B cell (primary cell): ENCODE measurements at regions not wholly inside any gene's neighbourhood (a gene's known extent, or its start where the extent isn't known, plus 50 kb on each side); places are given as distances from the start of the nearest gene placed in this dataset.

Experiments used
- ATAC-seq: fragments of 200-7000 bp; cut with Tn5 transposase; one replicate; pipeline ENCODE4 v1.10.0; 2021; ENCODE audit warnings: low read depth, mild to moderate bottlenecking, moderate number of reproducible peaks, moderate library complexity
- CTCF ChIA-PET: fragments of 350-600 bp; sonication (Branson Sonifier 250); formaldehyde crosslinking; loops from one replicate; lab custom pipeline; 2021; ENCODE audit warnings: antibody characterized with exemption, inconsistent platforms; lab: Charles Lee
- POLR2A ChIA-PET: fragments of 350-600 bp; sonication (Branson Sonifier 250); formaldehyde crosslinking; loops from one replicate; lab custom pipeline; 2021; ENCODE audit warnings: antibody characterized with exemption; lab: Charles Lee
- DNase-seq: peaks from one replicate; pipeline ENCODE4 v3.0.0; 2013
- H2AFZ ChIP-seq: 2 replicates; pipeline ENCODE4 v1.6.1; 2012; ENCODE audit warnings: mild to moderate bottlenecking, low read depth, low read length; ENCODE audit not compliant: insufficient read depth, poor library complexity, severe bottlenecking
- H3K27ac ChIP-seq, 2 donors: 1 replicate in 1 of 2; 2 replicates in 1 of 2; pipeline ENCODE4 v1.5.1; 2012 to 2013; ENCODE audit warnings: low read length in 2 of 2, mild to moderate bottlenecking in 2 of 2, moderate library complexity in 1 of 2
- H3K27me3 ChIP-seq, 4 experiments: fragments of 200-600 bp in 1 of 4; sonication (generic) in 1 of 4; replicated peaks in 1 of 4; 1 replicate in 2 of 4; 2 replicates in 2 of 4; pipeline versions ENCODE4 v1.6.1 to v1.7.0; 2013 to 2016; ENCODE audit warnings: low read length in 3 of 4, mild to moderate bottlenecking in 2 of 4, mixed read lengths in 1 of 4, moderate library complexity in 1 of 4; ENCODE audit not compliant: insufficient read depth in 4 of 4, control insufficient read depth in 3 of 4; ENCODE audit errors: control extremely low read depth in 1 of 4
- H3K36me3 ChIP-seq, 2 experiments: replicated peaks in 1 of 2; 1 replicate in 1 of 2; 2 replicates in 1 of 2; pipeline versions ENCODE4 v1.6.1 to v1.7.1; 2013; ENCODE audit warnings: low read length in 1 of 2; ENCODE audit not compliant: insufficient read depth in 2 of 2, control insufficient read depth in 1 of 2; ENCODE audit errors: control extremely low read depth in 1 of 2, extremely low read depth in 1 of 2
- H3K4me1 ChIP-seq, 2 donors: fragments of 200-600 bp in 1 of 2; sonication (generic) in 1 of 2; 1 replicate in 1 of 2; 2 replicates in 1 of 2; pipeline versions ENCODE4 v1.5.1 to v1.6.1; 2013 to 2017; ENCODE audit warnings: low read length in 2 of 2; ENCODE audit not compliant: control insufficient read depth in 2 of 2, insufficient read depth in 2 of 2
- H3K4me2 ChIP-seq: replicated peaks from 2 replicates; pipeline ENCODE3; 2012; ENCODE audit warnings: mild to moderate bottlenecking, low read depth, low read length; ENCODE audit not compliant: poor library complexity, severe bottlenecking
- H3K4me3 ChIP-seq, 5 experiments: fragments of 200-600 bp in 1 of 5; sonication (generic) in 1 of 5; 1 replicate in 3 of 5; 2 replicates in 2 of 5; pipeline versions ENCODE4 v1.5.1 to v1.7.0; 2011 to 2016; ENCODE audit warnings: low read length in 4 of 5, mild to moderate bottlenecking in 4 of 5, low read depth in 2 of 5, control low read depth in 1 of 5, moderate library complexity in 1 of 5; ENCODE audit not compliant: insufficient read depth in 1 of 5; ENCODE audit errors: control extremely low read depth in 1 of 5, extremely low read depth in 1 of 5
- H3K79me2 ChIP-seq: fragments of 200-600 bp; sonication (generic); one replicate; pipeline ENCODE4 v1.6.0; 2016; ENCODE audit warnings: low read length; ENCODE audit not compliant: control insufficient read depth, insufficient read depth
- H3K9ac ChIP-seq: fragments of 200-600 bp; sonication (generic); 2 replicates; pipeline ENCODE4 v1.6.1; 2017; ENCODE audit warnings: mild to moderate bottlenecking, low read length, moderate library complexity
- H3K9me3 ChIP-seq, 3 donors: one replicate each; pipeline versions ENCODE4 v1.6.1 to v1.7.1; 2013; ENCODE audit warnings: low read length in 2 of 3; ENCODE audit not compliant: control insufficient read depth in 2 of 3, insufficient read depth in 1 of 3; ENCODE audit errors: control extremely low read depth in 1 of 3
- H4K20me1 ChIP-seq: 2 replicates; pipeline ENCODE4 v1.6.0; 2012; ENCODE audit warnings: mild to moderate bottlenecking, low read length; ENCODE audit not compliant: insufficient read depth, control insufficient read depth, poor library complexity, severe bottlenecking
- H3K27ac Mint-ChIP-seq: one replicate; pipeline ENCODE4 v1.8.0; 2021; ENCODE audit warnings: mixed read lengths
- H3K27me3 Mint-ChIP-seq: one replicate; pipeline ENCODE4 v1.8.0; 2021; ENCODE audit warnings: mixed read lengths
- H3K4me1 Mint-ChIP-seq: one replicate; pipeline ENCODE4 v1.8.0; 2021; ENCODE audit warnings: mixed read lengths
- H3K4me3 Mint-ChIP-seq: one replicate; pipeline ENCODE4 v1.8.0; 2021; ENCODE audit warnings: mixed read lengths
- H3K9me3 Mint-ChIP-seq: one replicate; pipeline ENCODE4 v1.8.0; 2022; ENCODE audit warnings: mixed read lengths; ENCODE audit not compliant: insufficient read depth
- EZH2 ChIP-seq: IDR thresholded peaks from 2 replicates; pipeline ENCODE4 v1.6.1; 2012; ENCODE audit warnings: borderline replicate concordance, low read depth, mild to moderate bottlenecking, moderate library complexity, low read length; ENCODE audit not compliant: insufficient read depth, poor library complexity, severe bottlenecking
- WGBS: methylation state at CpG from one replicate; pipeline ENCODE4 v1.1.5; 2013; ENCODE audit warnings: missing lambda C conversion rate; ENCODE audit not compliant: insufficient coverage; 5-methylcytosine and 5-hydroxymethylcytosine counted together
- intact Hi-C: fragments of 100-400 bp; cut with micrococcal nuclease; formaldehyde crosslinking; loops from one replicate; pipeline ENCODE4 v1.10.0; 2022
- TF ChIP-seq, protein P1 (sequence below): fragments of 200-600 bp; IDR thresholded peaks from one replicate; pipeline ENCODE4 v1.8.0; 2022; ENCODE audit warnings: antibody characterized with exemption, mild to moderate bottlenecking

DNA sequence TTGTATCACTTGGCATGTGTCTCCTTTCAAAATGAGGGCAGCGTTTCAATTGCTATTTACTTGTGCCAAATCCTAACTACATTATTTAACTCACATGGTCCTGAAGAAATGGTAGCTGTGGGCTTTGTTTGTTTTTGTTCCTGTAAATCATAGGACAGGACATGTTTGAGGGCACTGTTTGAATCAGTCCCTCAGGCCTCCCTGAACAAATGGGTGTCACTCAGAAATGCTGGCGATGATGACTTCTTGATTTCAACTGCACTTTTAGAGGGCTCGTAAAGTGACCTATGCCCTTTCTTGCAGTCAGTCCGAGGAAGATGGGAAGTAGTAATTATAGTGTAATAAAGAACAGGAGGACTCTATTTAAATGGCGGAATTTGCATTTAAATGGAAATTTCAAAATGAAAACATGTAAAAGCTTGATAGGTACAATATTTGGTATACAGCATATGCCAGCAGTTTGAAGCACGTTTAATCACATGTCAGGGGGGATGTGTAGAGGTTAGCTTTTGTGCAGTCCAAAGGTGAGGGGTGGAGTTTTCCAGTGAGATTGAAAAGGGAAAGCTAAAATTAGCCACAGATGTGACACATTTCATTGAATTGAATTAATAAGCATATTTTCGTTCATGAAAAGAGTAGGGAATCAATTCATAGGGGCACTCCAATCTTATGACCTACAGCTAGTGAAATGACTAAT, 1958.7 kb upstream of the IGFBP7 start:
- TF ChIP-seq, protein P1, sequence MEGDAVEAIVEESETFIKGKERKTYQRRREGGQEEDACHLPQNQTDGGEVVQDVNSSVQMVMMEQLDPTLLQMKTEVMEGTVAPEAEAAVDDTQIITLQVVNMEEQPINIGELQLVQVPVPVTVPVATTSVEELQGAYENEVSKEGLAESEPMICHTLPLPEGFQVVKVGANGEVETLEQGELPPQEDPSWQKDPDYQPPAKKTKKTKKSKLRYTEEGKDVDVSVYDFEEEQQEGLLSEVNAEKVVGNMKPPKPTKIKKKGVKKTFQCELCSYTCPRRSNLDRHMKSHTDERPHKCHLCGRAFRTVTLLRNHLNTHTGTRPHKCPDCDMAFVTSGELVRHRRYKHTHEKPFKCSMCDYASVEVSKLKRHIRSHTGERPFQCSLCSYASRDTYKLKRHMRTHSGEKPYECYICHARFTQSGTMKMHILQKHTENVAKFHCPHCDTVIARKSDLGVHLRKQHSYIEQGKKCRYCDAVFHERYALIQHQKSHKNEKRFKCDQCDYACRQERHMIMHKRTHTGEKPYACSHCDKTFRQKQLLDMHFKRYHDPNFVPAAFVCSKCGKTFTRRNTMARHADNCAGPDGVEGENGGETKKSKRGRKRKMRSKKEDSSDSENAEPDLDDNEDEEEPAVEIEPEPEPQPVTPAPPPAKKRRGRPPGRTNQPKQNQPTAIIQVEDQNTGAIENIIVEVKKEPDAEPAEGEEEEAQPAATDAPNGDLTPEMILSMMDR, result no peak
- TF ChIP-seq EZH2, result no peak
- intact Hi-C loops, result no loop called here
- H3K4me2 ChIP-seq, result no peak overlapping the region
- ATAC-seq (no peak), DNase-seq (no peak)
- H3K27me3 ChIP-seq, result no peaks in the 10 kb centered on the region
- no peaks in the 10 kb centered on the region for H3K36me3 ChIP-seq
- no peak overlapping the region for H2AFZ ChIP-seq
- Mint-ChIP-seq H3K9me3 (no peaks in the 10 kb centered on the region), H3K27ac (no peak overlapping the region), H3K4me3 (no peak overlapping the region), H3K4me1 (no peaks in the 10 kb centered on the region), H3K27me3 (no peaks in the 10 kb centered on the region)
- no peaks in the 10 kb centered on the region for H3K9me3 ChIP-seq
- H4K20me1 ChIP-seq, result no peaks in the 10 kb centered on the region
- H3K27ac ChIP-seq, result no peak overlapping the region
- no peaks in the 10 kb centered on the region for H3K79me2 ChIP-seq
- ChIA-PET CTCF (no interaction called here), POLR2A (no interaction called here)
- no peaks in the 10 kb centered on the region for H3K4me1 ChIP-seq
- H3K4me3 ChIP-seq, result no peak overlapping the region
- WGBS, result 74% methylated on average over 5 of the region's 7 CpGs
- H3K9ac ChIP-seq, result no peak overlapping the region

DNA sequence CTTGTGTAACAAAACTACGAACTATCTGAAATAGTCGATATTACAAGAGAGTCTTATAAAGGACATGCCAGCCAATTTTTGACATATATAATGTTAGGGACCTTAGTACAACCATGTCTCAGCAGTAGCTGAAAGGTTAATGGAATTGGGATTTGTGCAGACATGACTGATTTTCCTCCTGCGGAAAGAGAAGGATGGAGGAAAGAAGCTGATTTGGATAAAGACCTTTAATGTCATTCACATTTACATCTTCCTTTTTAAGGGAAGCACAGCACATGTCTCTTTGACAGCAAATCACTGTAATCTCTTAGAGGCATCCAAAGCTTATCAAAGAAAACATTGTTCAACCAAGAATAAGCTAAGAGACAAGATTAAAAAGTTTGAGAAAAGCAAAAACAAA, 1976.2 kb upstream of the IGFBP7 start:
- Histone ChIP-seq H3K27me3 (no peaks in the 10 kb centered on the region), H2AFZ (no peak overlapping the region), H3K36me3 (no peaks in the 10 kb centered on the region), H3K9me3 (peaks cover 0 to 4% (median 1%) of the 10 kb centered on the region in 3 donors), H3K79me2 (no peaks in the 10 kb centered on the region), H3K4me3 (no peak overlapping the region), H3K27ac (no peak overlapping the region), H3K9ac (no peak overlapping the region), H3K4me1 (no peaks in the 10 kb centered on the region), H4K20me1 (no peaks in the 10 kb centered on the region), H3K4me2 (no peak overlapping the region)
- ATAC-seq (no peak), DNase-seq (no peak)
- no peaks in the 10 kb centered on the region for H3K9me3 Mint-ChIP-seq
- no peaks in the 10 kb centered on the region for H3K4me1 Mint-ChIP-seq
- no peak overlapping the region for H3K27ac Mint-ChIP-seq
- CTCF ChIA-PET, result no interaction called here
- H3K4me3 Mint-ChIP-seq, result no peak overlapping the region
- no CpG with 5 or more reads among the region's 3 CpGs for WGBS
- intact Hi-C loops, result no loop called here
- H3K27me3 Mint-ChIP-seq, result no peaks in the 10 kb centered on the region
- TF ChIP-seq, protein P1, result no peak
- TF ChIP-seq EZH2, result no peak
- POLR2A ChIA-PET, result no interaction called here
